ENCODE measurements at regions not wholly inside any gene's neighbourhood (a gene's known extent, or its start where the extent isn't known, plus 50 kb on each side); places are given as distances from the start of the nearest gene placed in this dataset.

GRCh38 chr7:69467826-69468225 is 130.4 kb upstream of the AUTS2 start:
- no peaks in the 10 kb centered on the region for H3K27me3 ChIP-seq (ENCODE audit: insufficient read depth)
- no peaks in the 10 kb centered on the region for H3F3A ChIP-seq (replicated peaks; ENCODE audit: low read depth)
- H3K79me2 ChIP-seq (replicated peaks; ENCODE audit: insufficient read depth): no peaks in the 10 kb centered on the region
- H2AFZ ChIP-seq: no peak overlapping the region
- no peaks in the 10 kb centered on the region for H3K4me1 ChIP-seq (ENCODE audit: insufficient read depth)
- no peak for ATAC-seq
- no peak overlapping the region for H3K27ac ChIP-seq (ENCODE audit: low read depth)
- Mint-ChIP-seq H3K4me1 (no peaks in the 10 kb centered on the region), H3K4me3 (no peak overlapping the region), H3K36me3 (ENCODE audit: low read depth) (peaks cover 20% of the 10 kb centered on the region), H3K27ac (no peak overlapping the region), H3K9me3 (peaks cover 45% of the 10 kb centered on the region), H3K27me3 (ENCODE audit: insufficient read depth, low read depth, poor library complexity) (peaks cover 2% of the 10 kb centered on the region)
- H3K4me3 ChIP-seq: no peak overlapping the region
- H3K36me3 ChIP-seq (ENCODE audit: insufficient read depth): no peaks in the 10 kb centered on the region
- TF ChIP-seq ETS1 (IDR thresholded peaks at IDR 0.05) (no peak), ZNF331 (CRISPR knock-in tag; IDR thresholded peaks at IDR 0.05; ENCODE audit: low read depth) (no peak), EZH2phosphoT487 (IDR thresholded peaks at IDR 0.05; ENCODE audit: unreplicated experiment) (no peak)
- DNase-seq (ENCODE audit: low spot score): no peak
- H3K9me2 ChIP-seq (ENCODE audit: insufficient read depth): no peaks in the 10 kb centered on the region; the same call in 1 of the 2 replicates
- no peaks in the 10 kb centered on the region for H4K20me1 ChIP-seq (replicated peaks; ENCODE audit: insufficient read depth)
- H3K4me2 ChIP-seq: no peak overlapping the region

DNA sequence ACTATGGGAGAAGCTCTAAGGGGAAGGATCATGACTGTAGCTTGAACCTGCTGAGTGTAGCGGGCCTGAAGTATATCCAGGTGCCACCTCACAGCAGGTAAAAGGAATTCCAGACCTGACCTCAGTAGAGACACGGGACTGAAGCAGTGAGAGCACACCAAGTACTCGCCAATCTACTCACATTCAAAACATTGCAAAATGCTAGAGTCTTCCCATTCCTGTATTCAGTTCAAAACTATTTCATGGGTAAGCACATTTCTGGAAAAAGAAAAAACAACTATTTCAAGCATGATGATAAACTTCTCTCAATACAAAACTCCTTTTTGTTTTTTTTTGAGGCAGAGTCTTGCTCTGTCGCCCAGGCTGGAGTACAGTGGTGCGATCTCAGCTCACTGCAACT is 121.9 kb upstream of the AUTS2 start:
- no peak for ATAC-seq
- no peaks in the 10 kb centered on the region for H4K20me1 ChIP-seq (replicated peaks; ENCODE audit: insufficient read depth)
- no peaks in the 10 kb centered on the region for H3K79me2 ChIP-seq (replicated peaks; ENCODE audit: insufficient read depth)
- H3K27me3 ChIP-seq (ENCODE audit: insufficient read depth): no peaks in the 10 kb centered on the region
- H3F3A ChIP-seq (replicated peaks; ENCODE audit: low read depth): no peaks in the 10 kb centered on the region
- H3K9me2 ChIP-seq (ENCODE audit: insufficient read depth): no peaks in the 10 kb centered on the region
- no peak overlapping the region for H3K27ac ChIP-seq (ENCODE audit: low read depth)
- no peaks in the 10 kb centered on the region for H3K4me1 Mint-ChIP-seq
- H3K27me3 Mint-ChIP-seq (ENCODE audit: insufficient read depth, low read depth, poor library complexity): peaks cover 3% of the 10 kb centered on the region
- no peak overlapping the region for H3K4me3 Mint-ChIP-seq
- no peak overlapping the region for H3K27ac Mint-ChIP-seq
- no peaks in the 10 kb centered on the region for H3K36me3 Mint-ChIP-seq (ENCODE audit: low read depth)
- DNase-seq (ENCODE audit: low spot score): no peak
- no peaks in the 10 kb centered on the region for H3K36me3 ChIP-seq (ENCODE audit: insufficient read depth)
- no peak overlapping the region for H2AFZ ChIP-seq
- peaks cover 3% of the 10 kb centered on the region; the same call in 2 of the 3 replicates for H3K9me3 Mint-ChIP-seq
- no peak overlapping the region for H3K4me2 ChIP-seq
- H3K4me3 ChIP-seq: no peak overlapping the region
- H3K4me1 ChIP-seq (ENCODE audit: insufficient read depth): no peaks in the 10 kb centered on the region
- TF ChIP-seq ETS1 (IDR thresholded peaks at IDR 0.05): no peak
- no peak for TF ChIP-seq ZNF331 (CRISPR knock-in tag; IDR thresholded peaks at IDR 0.05; ENCODE audit: low read depth)
- no peak for TF ChIP-seq STAT1 (IDR thresholded peaks at IDR 0.05; ENCODE audit: unreplicated experiment)
- TF ChIP-seq, protein P1, sequence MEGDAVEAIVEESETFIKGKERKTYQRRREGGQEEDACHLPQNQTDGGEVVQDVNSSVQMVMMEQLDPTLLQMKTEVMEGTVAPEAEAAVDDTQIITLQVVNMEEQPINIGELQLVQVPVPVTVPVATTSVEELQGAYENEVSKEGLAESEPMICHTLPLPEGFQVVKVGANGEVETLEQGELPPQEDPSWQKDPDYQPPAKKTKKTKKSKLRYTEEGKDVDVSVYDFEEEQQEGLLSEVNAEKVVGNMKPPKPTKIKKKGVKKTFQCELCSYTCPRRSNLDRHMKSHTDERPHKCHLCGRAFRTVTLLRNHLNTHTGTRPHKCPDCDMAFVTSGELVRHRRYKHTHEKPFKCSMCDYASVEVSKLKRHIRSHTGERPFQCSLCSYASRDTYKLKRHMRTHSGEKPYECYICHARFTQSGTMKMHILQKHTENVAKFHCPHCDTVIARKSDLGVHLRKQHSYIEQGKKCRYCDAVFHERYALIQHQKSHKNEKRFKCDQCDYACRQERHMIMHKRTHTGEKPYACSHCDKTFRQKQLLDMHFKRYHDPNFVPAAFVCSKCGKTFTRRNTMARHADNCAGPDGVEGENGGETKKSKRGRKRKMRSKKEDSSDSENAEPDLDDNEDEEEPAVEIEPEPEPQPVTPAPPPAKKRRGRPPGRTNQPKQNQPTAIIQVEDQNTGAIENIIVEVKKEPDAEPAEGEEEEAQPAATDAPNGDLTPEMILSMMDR (conservative IDR thresholded peaks at IDR 0.05; ENCODE audit: low read depth in 2 of 2): no peak
- no peak for TF ChIP-seq ZNF114 (CRISPR knock-in tag; IDR thresholded peaks at IDR 0.05)
- no peak for TF ChIP-seq POLR2AphosphoS5 (IDR thresholded peaks at IDR 0.05; ENCODE audit: low read depth)
- no peak for TF ChIP-seq NANOG (IDR thresholded peaks at IDR 0.05; ENCODE audit: borderline replicate concordance)
- no peak for TF ChIP-seq EZH2phosphoT487 (IDR thresholded peaks at IDR 0.05; ENCODE audit: unreplicated experiment)
- no peak for TF ChIP-seq REST (IDR thresholded peaks at IDR 0.05; ENCODE audit: unreplicated experiment)
- TF ChIP-seq JUNB (IDR thresholded peaks at IDR 0.05; ENCODE audit: unreplicated experiment): no peak
- TF ChIP-seq EZH2 (IDR thresholded peaks at IDR 0.05; ENCODE audit: low read depth, unreplicated experiment): no peak
- TF ChIP-seq CREB1 (CRISPR knock-in tag; IDR thresholded peaks at IDR 0.05; ENCODE audit: low read depth): no peak
